ENCODE measurements at regions not wholly inside any gene's neighbourhood (a gene's known extent, or its start where the extent isn't known, plus 50 kb on each side); places are given as distances from the start of the nearest gene placed in this dataset.

- H3K36me3 ChIP-seq (ENCODE audit: control insufficient read depth, insufficient read depth, low read length) = no peaks in the 10 kb centered on the region
- H3K27me3 ChIP-seq (ENCODE audit: control insufficient read depth, insufficient read depth, low read length) = no peaks in the 10 kb centered on the region
- H3K4me3 ChIP-seq (ENCODE audit: low read depth, low read length) = no peak overlapping the region
- no peaks in the 10 kb centered on the region for H3K9me3 ChIP-seq (ENCODE audit: control insufficient read depth, insufficient read depth, low read depth, low read length)
- no peak overlapping the region for H3K9ac ChIP-seq (ENCODE audit: low read length)
- no peak overlapping the region for H3K27ac ChIP-seq (ENCODE audit: low read depth, low read length)
- H3K4me1 ChIP-seq (ENCODE audit: control insufficient read depth, insufficient read depth, low read length) = peaks cover 13% of the 10 kb centered on the region; the same call in 1 of the 2 replicates
These were observed 1798.4 kb upstream of the WWC1 start for GRCh38 chr5:166493040-166493439.

- Histone ChIP-seq H3K4me1 (ENCODE audit: control insufficient read depth, insufficient read depth, low read length) (peaks cover 8% of the 10 kb centered on the region; the same call in 1 of the 2 replicates), H3K27me3 (ENCODE audit: control insufficient read depth, insufficient read depth, low read length) (no peaks in the 10 kb centered on the region), H3K9me3 (ENCODE audit: control insufficient read depth, insufficient read depth, low read depth, low read length) (no peaks in the 10 kb centered on the region), H3K36me3 (ENCODE audit: control insufficient read depth, insufficient read depth, low read length) (no peaks in the 10 kb centered on the region), H3K9ac (ENCODE audit: low read length) (no peak overlapping the region), H3K4me3 (ENCODE audit: low read depth, low read length) (no peak overlapping the region), H3K27ac (ENCODE audit: low read depth, low read length) (no peak overlapping the region)
These were observed 1797.8 kb upstream of the WWC1 start for GRCh38 chr5:166493612-166494011.

DNA sequence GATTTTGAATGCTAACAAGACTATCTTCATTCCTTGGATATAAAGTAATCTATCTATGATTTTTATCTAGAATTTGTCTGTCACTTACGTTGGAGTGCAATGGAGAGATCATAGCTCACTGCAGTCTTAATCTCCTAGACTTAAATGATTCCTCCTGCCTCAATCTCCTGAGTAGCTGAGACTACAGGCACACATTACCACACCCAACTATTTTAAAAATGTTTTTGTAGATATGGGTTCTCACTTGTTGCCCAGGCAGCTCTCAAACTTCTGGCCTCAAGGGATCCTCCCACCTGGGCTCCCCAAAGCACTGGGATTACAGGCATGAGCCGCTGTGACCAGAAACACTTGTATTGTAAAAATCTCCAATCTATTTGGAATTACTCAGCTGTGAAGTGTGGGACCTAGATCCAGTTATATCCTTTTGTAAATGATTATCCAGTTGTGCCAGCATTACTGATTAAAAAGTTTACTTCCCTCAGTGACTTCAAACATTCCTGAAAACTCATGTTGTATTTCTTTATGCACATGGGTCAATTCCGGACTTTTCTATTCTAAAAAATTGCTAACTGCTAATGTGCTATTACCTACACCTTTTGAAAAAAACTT, 1793.8 kb upstream of the WWC1 start:
- Histone ChIP-seq H3K4me1 (ENCODE audit: control insufficient read depth, insufficient read depth, low read length) (no peaks in the 10 kb centered on the region), H3K4me3 (ENCODE audit: low read depth, low read length) (no peak overlapping the region), H3K27ac (ENCODE audit: low read depth, low read length) (no peak overlapping the region), H3K9me3 (ENCODE audit: control insufficient read depth, insufficient read depth, low read depth, low read length) (no peaks in the 10 kb centered on the region), H3K36me3 (ENCODE audit: control insufficient read depth, insufficient read depth, low read length) (no peaks in the 10 kb centered on the region), H3K9ac (ENCODE audit: low read length) (no peak overlapping the region), H3K27me3 (ENCODE audit: control insufficient read depth, insufficient read depth, low read length) (no peaks in the 10 kb centered on the region)

GRCh38 chr5:166499447-166500240, 1791.8 kb upstream of the WWC1 start:
- Histone ChIP-seq H3K9ac (ENCODE audit: low read length) (no peak overlapping the region), H3K9me3 (ENCODE audit: control insufficient read depth, insufficient read depth, low read depth, low read length) (no peaks in the 10 kb centered on the region), H3K27me3 (ENCODE audit: control insufficient read depth, insufficient read depth, low read length) (no peaks in the 10 kb centered on the region), H3K36me3 (ENCODE audit: control insufficient read depth, insufficient read depth, low read length) (no peaks in the 10 kb centered on the region), H3K4me1 (ENCODE audit: control insufficient read depth, insufficient read depth, low read length) (no peaks in the 10 kb centered on the region), H3K27ac (ENCODE audit: low read depth, low read length) (no peak overlapping the region), H3K4me3 (ENCODE audit: low read depth, low read length) (no peak overlapping the region)

DNA sequence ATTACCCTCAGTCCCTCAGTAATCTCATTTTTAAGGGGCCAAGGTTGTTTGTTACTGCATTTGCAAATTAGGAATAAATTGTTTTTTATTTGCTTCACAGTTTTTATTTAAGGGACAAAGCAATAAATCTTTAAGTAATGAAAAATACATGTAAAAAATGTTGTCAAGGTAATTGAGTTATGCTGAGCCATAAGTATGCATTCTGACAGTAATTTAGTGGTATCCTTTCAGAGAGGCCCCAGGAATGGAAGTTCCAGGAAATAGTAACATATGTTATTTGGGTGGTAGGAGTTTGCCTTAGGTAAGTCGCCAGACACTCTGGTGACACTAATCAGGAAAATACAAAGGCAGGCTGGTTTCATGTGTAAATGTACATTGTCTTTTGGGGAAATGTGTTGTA, 1787.9 kb upstream of the WWC1 start:
- Histone ChIP-seq H3K4me1 (ENCODE audit: control insufficient read depth, insufficient read depth, low read length) (no peaks in the 10 kb centered on the region), H3K27ac (ENCODE audit: low read depth, low read length) (no peak overlapping the region), H3K9me3 (ENCODE audit: control insufficient read depth, insufficient read depth, low read depth, low read length) (no peaks in the 10 kb centered on the region), H3K36me3 (ENCODE audit: control insufficient read depth, insufficient read depth, low read length) (no peaks in the 10 kb centered on the region), H3K27me3 (ENCODE audit: control insufficient read depth, insufficient read depth, low read length) (no peaks in the 10 kb centered on the region), H3K9ac (ENCODE audit: low read length) (no peak overlapping the region), H3K4me3 (ENCODE audit: low read depth, low read length) (no peak overlapping the region)

- no peak overlapping the region for H3K9ac ChIP-seq (ENCODE audit: low read length)
- H3K27ac ChIP-seq (ENCODE audit: low read depth, low read length) = no peak overlapping the region
- no peak overlapping the region for H3K4me3 ChIP-seq (ENCODE audit: low read depth, low read length)
- H3K4me1 ChIP-seq (ENCODE audit: control insufficient read depth, insufficient read depth, low read length) = no peaks in the 10 kb centered on the region
- H3K36me3 ChIP-seq (ENCODE audit: control insufficient read depth, insufficient read depth, low read length) = no peaks in the 10 kb centered on the region
- H3K9me3 ChIP-seq (ENCODE audit: control insufficient read depth, insufficient read depth, low read depth, low read length) = no peaks in the 10 kb centered on the region
- H3K27me3 ChIP-seq (ENCODE audit: control insufficient read depth, insufficient read depth, low read length) = no peaks in the 10 kb centered on the region
These were observed 1786.4 kb upstream of the WWC1 start for GRCh38 chr5:166505067-166505466.

GRCh38 chr5:166505544-166505943, 1785.9 kb upstream of the WWC1 start:
- Histone ChIP-seq H3K27ac (ENCODE audit: low read depth, low read length) (no peak overlapping the region), H3K4me1 (ENCODE audit: control insufficient read depth, insufficient read depth, low read length) (no peaks in the 10 kb centered on the region), H3K9ac (ENCODE audit: low read length) (no peak overlapping the region), H3K4me3 (ENCODE audit: low read depth, low read length) (no peak overlapping the region), H3K27me3 (ENCODE audit: control insufficient read depth, insufficient read depth, low read length) (no peaks in the 10 kb centered on the region), H3K9me3 (ENCODE audit: control insufficient read depth, insufficient read depth, low read depth, low read length) (no peaks in the 10 kb centered on the region), H3K36me3 (ENCODE audit: control insufficient read depth, insufficient read depth, low read length) (no peaks in the 10 kb centered on the region)

- Histone ChIP-seq H3K27ac (ENCODE audit: low read depth, low read length) (no peak overlapping the region), H3K36me3 (ENCODE audit: control insufficient read depth, insufficient read depth, low read length) (no peaks in the 10 kb centered on the region), H3K4me1 (ENCODE audit: control insufficient read depth, insufficient read depth, low read length) (no peaks in the 10 kb centered on the region), H3K27me3 (ENCODE audit: control insufficient read depth, insufficient read depth, low read length) (no peaks in the 10 kb centered on the region), H3K9ac (ENCODE audit: low read length) (no peak overlapping the region), H3K9me3 (ENCODE audit: control insufficient read depth, insufficient read depth, low read depth, low read length) (no peaks in the 10 kb centered on the region), H3K4me3 (ENCODE audit: low read depth, low read length) (no peak overlapping the region)
These were observed 1783.5 kb upstream of the WWC1 start for GRCh38 chr5:166507810-166508425.

- H3K4me3 ChIP-seq (ENCODE audit: low read depth, low read length) = no peak overlapping the region
- H3K4me1 ChIP-seq (ENCODE audit: control insufficient read depth, insufficient read depth, low read length) = no peaks in the 10 kb centered on the region
- H3K27ac ChIP-seq (ENCODE audit: low read depth, low read length) = no peak overlapping the region
- H3K27me3 ChIP-seq (ENCODE audit: control insufficient read depth, insufficient read depth, low read length) = no peaks in the 10 kb centered on the region
- H3K36me3 ChIP-seq (ENCODE audit: control insufficient read depth, insufficient read depth, low read length) = no peaks in the 10 kb centered on the region
- no peak overlapping the region for H3K9ac ChIP-seq (ENCODE audit: low read length)
- no peaks in the 10 kb centered on the region for H3K9me3 ChIP-seq (ENCODE audit: control insufficient read depth, insufficient read depth, low read depth, low read length)
These were observed 1782.4 kb upstream of the WWC1 start for GRCh38 chr5:166509085-166509484.

DNA sequence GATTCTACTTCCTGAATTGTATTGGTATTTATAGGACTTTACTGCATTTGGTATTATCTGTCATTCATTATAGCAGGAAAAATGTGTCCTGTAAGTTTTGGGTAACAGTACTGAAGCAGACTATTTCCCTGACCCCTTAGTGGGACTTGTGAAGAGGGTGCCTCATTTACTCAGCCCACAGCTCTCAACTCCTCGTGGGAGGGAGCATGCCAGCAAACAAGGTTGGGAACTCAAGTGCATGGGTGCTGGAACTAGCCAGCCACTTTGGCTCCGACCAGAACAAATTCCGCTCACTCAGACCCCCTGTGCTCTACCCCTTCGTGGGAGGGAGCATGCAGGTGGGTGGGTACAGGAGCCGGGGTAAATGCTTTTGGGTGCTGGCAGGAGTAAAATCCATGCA, 1773.5 kb upstream of the WWC1 start:
- no peak overlapping the region for H3K4me3 ChIP-seq (ENCODE audit: low read depth, low read length)
- no peaks in the 10 kb centered on the region for H3K36me3 ChIP-seq (ENCODE audit: control insufficient read depth, insufficient read depth, low read length)
- H3K9me3 ChIP-seq (ENCODE audit: control insufficient read depth, insufficient read depth, low read depth, low read length) = no peaks in the 10 kb centered on the region
- H3K27ac ChIP-seq (ENCODE audit: low read depth, low read length) = no peak overlapping the region
- H3K27me3 ChIP-seq (ENCODE audit: control insufficient read depth, insufficient read depth, low read length) = no peaks in the 10 kb centered on the region
- H3K4me1 ChIP-seq (ENCODE audit: control insufficient read depth, insufficient read depth, low read length) = no peaks in the 10 kb centered on the region
- H3K9ac ChIP-seq (ENCODE audit: low read length) = no peak overlapping the region

GRCh38 chr5:166523206-166523605, 1768.2 kb upstream of the WWC1 start:
- Histone ChIP-seq H3K9ac (ENCODE audit: low read length) (no peak overlapping the region), H3K4me3 (ENCODE audit: low read depth, low read length) (no peak overlapping the region), H3K27ac (ENCODE audit: low read depth, low read length) (no peak overlapping the region), H3K4me1 (ENCODE audit: control insufficient read depth, insufficient read depth, low read length) (no peaks in the 10 kb centered on the region), H3K27me3 (ENCODE audit: control insufficient read depth, insufficient read depth, low read length) (no peaks in the 10 kb centered on the region), H3K9me3 (ENCODE audit: control insufficient read depth, insufficient read depth, low read depth, low read length) (no peaks in the 10 kb centered on the region), H3K36me3 (ENCODE audit: control insufficient read depth, insufficient read depth, low read length) (no peaks in the 10 kb centered on the region)
